ENCODE measurements at regions not wholly inside any gene's neighbourhood (a gene's known extent, or its start where the extent isn't known, plus 50 kb on each side); places are given as distances from the start of the nearest gene placed in this dataset.

DNA sequence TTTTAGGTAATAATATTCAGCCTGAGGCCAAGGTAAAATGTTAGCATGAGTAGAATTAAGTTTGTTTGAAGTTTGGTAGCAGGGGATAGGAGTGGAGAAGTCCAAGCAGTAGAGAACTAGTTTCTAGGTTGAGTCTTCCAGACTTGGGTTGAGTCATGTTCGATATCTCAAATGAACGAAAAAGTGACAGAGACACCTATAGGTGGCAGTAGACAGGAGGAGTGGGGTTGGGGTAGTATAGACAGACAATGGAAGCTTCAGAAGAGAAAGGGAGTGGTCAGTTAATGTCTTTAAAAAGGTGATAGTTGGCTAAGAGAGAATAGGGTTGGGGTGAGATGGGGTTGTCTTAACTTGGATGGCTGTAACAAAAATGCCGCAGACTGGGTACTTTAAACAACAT, 58.7 kb upstream of the EMCN start:
- Mint-ChIP-seq H3K4me3 (no peak overlapping the region), H3K27ac (no peak overlapping the region), H3K9me3 (peaks cover 5% of the 10 kb centered on the region), H3K4me1 (no peaks in the 10 kb centered on the region), H3K36me3 (no peaks in the 10 kb centered on the region)
- no peak for DNase-seq (ENCODE audit: low spot score in 2 of 2)
- no peak for ATAC-seq

DNA sequence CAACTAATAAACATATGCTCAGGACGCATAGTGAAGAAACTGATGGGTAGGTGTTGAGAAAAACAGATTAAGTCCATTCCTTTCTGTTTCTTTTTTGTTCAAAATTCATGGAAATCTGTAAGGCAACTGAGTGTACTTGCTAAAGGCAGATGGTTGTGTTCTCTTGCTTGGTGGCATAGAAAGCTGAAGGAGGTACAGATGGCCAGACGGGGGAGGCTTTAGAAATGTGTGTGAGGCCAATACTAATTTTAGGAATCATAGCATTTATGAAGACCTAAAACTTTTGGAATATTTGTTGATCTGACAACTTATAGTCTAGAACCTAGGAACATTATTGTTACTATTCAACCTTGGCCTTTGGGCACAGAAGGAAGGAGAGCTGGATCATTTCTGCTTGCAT, 56.8 kb upstream of the EMCN start:
- Mint-ChIP-seq H3K4me3 (no peak overlapping the region), H3K4me1 (no peaks in the 10 kb centered on the region), H3K36me3 (no peaks in the 10 kb centered on the region), H3K9me3 (peaks cover 5% of the 10 kb centered on the region), H3K27ac (no peak overlapping the region)
- ATAC-seq, result no peak
- no peak for DNase-seq (ENCODE audit: low spot score in 2 of 2)

DNA sequence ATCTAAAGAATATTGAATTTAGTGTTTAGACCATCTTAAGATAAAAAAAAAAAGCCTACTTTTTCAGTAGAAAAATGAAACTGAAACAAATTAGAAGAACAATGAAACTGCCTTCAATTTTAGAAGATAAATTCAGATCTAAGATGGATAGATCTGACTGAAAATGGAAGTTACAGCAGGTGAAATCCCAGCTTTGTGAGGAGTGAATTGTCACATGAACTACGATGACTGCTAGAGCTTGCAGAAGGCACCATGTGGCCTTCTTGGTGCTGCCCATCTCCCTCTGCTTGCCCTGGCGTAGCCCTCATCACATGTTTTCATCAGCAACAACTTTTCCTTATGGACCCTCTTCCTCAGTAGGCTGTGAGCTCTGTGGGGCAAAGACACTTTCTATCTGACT, 51.4 kb upstream of the EMCN start:
- peaks cover 18% of the 10 kb centered on the region for H3K4me1 Mint-ChIP-seq
- DNase-seq (ENCODE audit: low spot score in 2 of 2), result no peak
- peak overlapping the region; percentile 57 for H3K27ac Mint-ChIP-seq
- no peak overlapping the region for H3K4me3 Mint-ChIP-seq
- H3K36me3 Mint-ChIP-seq, result no peaks in the 10 kb centered on the region
- ATAC-seq, result peak; percentile 64
- H3K9me3 Mint-ChIP-seq, result no peaks in the 10 kb centered on the region
